OCI-LY1 (cell line): ENCODE measurements at regions not wholly inside any gene's neighbourhood (a gene's known extent, or its start where the extent isn't known, plus 50 kb on each side); places are given as distances from the start of the nearest gene placed in this dataset.

Experiments
- EZH2 ChIP-seq: fragments of 200-600 bp; sonication (generic), shearing (Covaris generic); IDR thresholded peaks from 2 replicates; pipeline ENCODE4 v1.8.0; 2017; ENCODE audit warnings: borderline replicate concordance, mixed run types, mild to moderate bottlenecking, antibody characterized with exemption, low read length, moderate library complexity, mixed read lengths
- TF ChIP-seq, protein P1 (sequence below): fragments of 200-600 bp; sonication (generic), shearing (Covaris generic); IDR thresholded peaks from 2 replicates; pipeline ENCODE4 v1.5.1; 2017; ENCODE audit warnings: mild to moderate bottlenecking, antibody characterized with exemption, low read length, moderate library complexity, mixed read lengths

DNA sequence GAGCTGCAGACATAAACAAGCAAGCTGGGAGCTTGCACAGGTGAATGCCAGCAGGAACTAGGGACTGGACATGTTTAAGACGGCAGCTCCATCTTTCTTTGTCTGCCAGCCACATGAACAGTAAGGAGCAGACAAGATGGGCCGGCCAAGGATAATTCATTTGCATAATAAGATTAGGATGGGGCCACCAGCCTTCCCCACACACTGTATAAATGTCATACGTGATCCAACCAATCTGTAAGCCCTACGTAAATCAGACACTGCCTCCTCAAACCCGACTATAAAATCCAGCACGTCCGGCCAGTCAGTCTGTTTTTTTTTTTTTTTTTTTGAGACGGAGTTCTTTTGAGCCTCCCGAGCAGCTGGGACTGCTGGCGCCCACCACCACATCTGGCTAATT lies 75.6 kb upstream of the BOD1L1 start:
- TF ChIP-seq, protein P1, sequence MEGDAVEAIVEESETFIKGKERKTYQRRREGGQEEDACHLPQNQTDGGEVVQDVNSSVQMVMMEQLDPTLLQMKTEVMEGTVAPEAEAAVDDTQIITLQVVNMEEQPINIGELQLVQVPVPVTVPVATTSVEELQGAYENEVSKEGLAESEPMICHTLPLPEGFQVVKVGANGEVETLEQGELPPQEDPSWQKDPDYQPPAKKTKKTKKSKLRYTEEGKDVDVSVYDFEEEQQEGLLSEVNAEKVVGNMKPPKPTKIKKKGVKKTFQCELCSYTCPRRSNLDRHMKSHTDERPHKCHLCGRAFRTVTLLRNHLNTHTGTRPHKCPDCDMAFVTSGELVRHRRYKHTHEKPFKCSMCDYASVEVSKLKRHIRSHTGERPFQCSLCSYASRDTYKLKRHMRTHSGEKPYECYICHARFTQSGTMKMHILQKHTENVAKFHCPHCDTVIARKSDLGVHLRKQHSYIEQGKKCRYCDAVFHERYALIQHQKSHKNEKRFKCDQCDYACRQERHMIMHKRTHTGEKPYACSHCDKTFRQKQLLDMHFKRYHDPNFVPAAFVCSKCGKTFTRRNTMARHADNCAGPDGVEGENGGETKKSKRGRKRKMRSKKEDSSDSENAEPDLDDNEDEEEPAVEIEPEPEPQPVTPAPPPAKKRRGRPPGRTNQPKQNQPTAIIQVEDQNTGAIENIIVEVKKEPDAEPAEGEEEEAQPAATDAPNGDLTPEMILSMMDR, result no peak
- no peak for TF ChIP-seq EZH2
